NCI-H2107 (cell line): ENCODE measurements at regions not wholly inside any gene's neighbourhood (a gene's known extent, or its start where the extent isn't known, plus 50 kb on each side); places are given as distances from the start of the nearest gene placed in this dataset.
"Not testable (repeated sequence)": the region's sequence is repeated elsewhere in the genome, so short reads cannot be mapped to it uniquely, and the experiment has no call there.

Experiments used
- DNase-seq: peaks from one replicate; lab custom pipeline; 2025; lab: John Stamatoyannopoulos, UW

GRCh38 chr6:6748001-6748400 is 159.5 kb downstream of the LY86 start:
- DNase-seq: no peak

GRCh38 chr6:6749702-6750491 is 161.4 kb downstream of the LY86 start:
- no peak for DNase-seq

GRCh38 chr6:6750594-6751265 is 162.2 kb downstream of the LY86 start:
- DNase-seq: no peak

- DNase-seq: no peak
These were observed 162.7 kb downstream of the LY86 start for GRCh38 chr6:6751266-6751596.

- DNase-seq: no peak
These were observed 163.1 kb downstream of the LY86 start for GRCh38 chr6:6751619-6752023.

GRCh38 chr6:6752129-6752528 is 163.6 kb downstream of the LY86 start:
- no peak for DNase-seq

- no peak for DNase-seq
These were observed 164.8 kb downstream of the LY86 start for GRCh38 chr6:6753301-6753700.

GRCh38 chr6:6756526-6756925 is 168.0 kb downstream of the LY86 start:
- no peak for DNase-seq

- DNase-seq: no peak
These were observed 170.0 kb downstream of the LY86 start for GRCh38 chr6:6758546-6758914.

- no peak for DNase-seq
These were observed 170.6 kb downstream of the LY86 start for GRCh38 chr6:6758915-6759654.

- DNase-seq: no peak
These were observed 171.5 kb downstream of the LY86 start for GRCh38 chr6:6760002-6760401.

GRCh38 chr6:6762566-6762965 is 174.0 kb downstream of the LY86 start:
- DNase-seq: not testable (repeated sequence)

- DNase-seq: no peak
These were observed 176.4 kb downstream of the LY86 start for GRCh38 chr6:6764764-6765434.

GRCh38 chr6:6766230-6766905 is 177.8 kb downstream of the LY86 start:
- DNase-seq: no peak

GRCh38 chr6:6769466-6769865 is 180.9 kb downstream of the LY86 start:
- DNase-seq: no peak

- DNase-seq: no peak
These were observed 182.9 kb downstream of the LY86 start for GRCh38 chr6:6771224-6771945.

- DNase-seq: no peak
These were observed 183.4 kb downstream of the LY86 start for GRCh38 chr6:6771964-6772363.

GRCh38 chr6:6772751-6773150 is 184.2 kb downstream of the LY86 start:
- DNase-seq: peak; percentile 45

GRCh38 chr6:6775074-6775473 is 186.6 kb downstream of the LY86 start:
- peak; percentile 10 for DNase-seq

GRCh38 chr6:6780231-6780630 is 191.7 kb downstream of the LY86 start:
- DNase-seq: no peak

GRCh38 chr6:6781172-6781872 is 192.8 kb downstream of the LY86 start:
- no peak for DNase-seq
